PC-9 (cell line): ENCODE measurements at regions not wholly inside any gene's neighbourhood (a gene's known extent, or its start where the extent isn't known, plus 50 kb on each side); places are given as distances from the start of the nearest gene placed in this dataset.

Experiments
- BruUV-seq: library from RNA; stranded (reverse); fragments of 400-500 nt; replicated peaks from 2 replicates; lab custom pipeline; 2021; lab: Mats Ljungman, UMichigan
- CTCF ChIA-PET: fragments of 300-600 bp; sonication (Branson Sonifier 250); formaldehyde crosslinking; loops from one replicate; lab custom pipeline; 2022; ENCODE audit warnings: antibody characterized with exemption; lab: Charles Lee
- POLR2A ChIA-PET: fragments of 300-600 bp; sonication (Branson Sonifier 250); formaldehyde crosslinking; loops from one replicate; lab custom pipeline; 2022; ENCODE audit warnings: antibody characterized with exemption; ENCODE audit not compliant: unreplicated experiment; lab: Charles Lee
- DNase-seq, 2 experiments: peaks; one replicate each; pipeline versions ENCODE4 v3.0.0 to v3.0.0-alpha.2; 2015 to 2022; ENCODE audit warnings: mixed read lengths in 1 of 2
- H2AFZ ChIP-seq: fragments of 200-600 bp; sonication (generic); 2 replicates; pipeline ENCODE4 v1.8.1; 2017; ENCODE audit warnings: antibody characterized with exemption
- H3F3A ChIP-seq: fragments of 200-600 bp; sonication (generic); 2 replicates; pipeline ENCODE4 v1.8.1; 2017; ENCODE audit warnings: antibody characterized with exemption, mild to moderate bottlenecking, low read depth; ENCODE audit not compliant: insufficient read depth
- H3K27ac ChIP-seq: fragments of 200-600 bp; sonication (generic); 2 replicates; pipeline ENCODE4 v1.6.1; 2016; ENCODE audit warnings: mixed run types
- H3K27me3 ChIP-seq: fragments of 200-600 bp; sonication (generic); 2 replicates; pipeline ENCODE4 v1.6.1; 2016; ENCODE audit warnings: low read depth, mixed run types; ENCODE audit not compliant: insufficient read depth
- H3K36me3 ChIP-seq: fragments of 200-600 bp; sonication (generic); 2 replicates; pipeline ENCODE4 v1.6.1; 2016; ENCODE audit warnings: low read depth, mixed run types
- H3K4me1 ChIP-seq: fragments of 200-600 bp; sonication (generic); replicated peaks from 2 replicates; pipeline ENCODE4 v1.6.1; 2016; ENCODE audit warnings: mixed run types; ENCODE audit not compliant: insufficient read depth
- H3K4me2 ChIP-seq: fragments of 200-600 bp; sonication (generic); 2 replicates; pipeline ENCODE4 v1.6.1; 2017; ENCODE audit warnings: mixed run types
- H3K4me3 ChIP-seq: fragments of 200-600 bp; sonication (generic); 2 replicates; pipeline ENCODE4 v1.6.1; 2016; ENCODE audit warnings: mixed run types
- H3K79me2 ChIP-seq: fragments of 200-600 bp; sonication (generic); 2 replicates; pipeline ENCODE4 v1.6.1; 2017; ENCODE audit warnings: low read depth, mixed run types
- H3K9me2 ChIP-seq: fragments of 200-600 bp; sonication (generic); 2 replicates; pipeline ENCODE4 v1.8.1; 2017; ENCODE audit warnings: mild to moderate bottlenecking; ENCODE audit not compliant: insufficient read depth
- H3K9me3 ChIP-seq: fragments of 200-600 bp; sonication (generic); 2 replicates; pipeline ENCODE4 v1.8.1; 2016; ENCODE audit warnings: low read depth; ENCODE audit not compliant: insufficient read depth
- H4K20me1 ChIP-seq: fragments of 200-600 bp; sonication (generic); 2 replicates; pipeline ENCODE4 v1.8.1; 2017; ENCODE audit not compliant: insufficient read depth
- CTCF ChIP-seq: fragments of 200-600 bp; sonication (generic); conservative IDR thresholded peaks from 2 replicates; pipeline ENCODE4 v1.6.1; 2017; ENCODE audit warnings: mixed run types, antibody characterized with exemption, mild to moderate bottlenecking, moderate library complexity
- EZH2 ChIP-seq: fragments of 200-600 bp; sonication (generic); IDR thresholded peaks from 2 replicates; pipeline ENCODE4 v1.8.0; 2017; ENCODE audit warnings: antibody characterized with exemption, low read depth
- intact Hi-C: fragments of 100-400 bp; cut with micrococcal nuclease; formaldehyde crosslinking; loops from one replicate; pipeline ENCODE4 v1.10.0; 2022; ENCODE audit not compliant: unreplicated experiment

- intact Hi-C loops = loop anchor here (5.0 kb wide), 1 partner anchor 64 kb away; the partner anchor contains the start of gene RHOB
- Histone ChIP-seq H3K4me3 (no peak overlapping the region), H3K27me3 (no peaks in the 10 kb centered on the region), H3K9me2 (no peaks in the 10 kb centered on the region), H3K27ac (no peak overlapping the region), H3K36me3 (no peaks in the 10 kb centered on the region), H3K9me3 (no peaks in the 10 kb centered on the region), H3F3A (peaks cover 14% of the 10 kb centered on the region; the same call in 1 of the 2 replicates), H3K4me1 (peaks cover 20% of the 10 kb centered on the region), H2AFZ (no peak overlapping the region), H4K20me1 (no peaks in the 10 kb centered on the region), H3K4me2 (no peak overlapping the region), H3K79me2 (no peaks in the 10 kb centered on the region)
- TF ChIP-seq EZH2 = no peak
- no TSS peak for BruUV-seq
- ChIA-PET CTCF (no interaction called here), POLR2A (interaction anchor here (0.6 kb wide), 1 partner anchor 62 kb away, joined by 6 read pairs; no protein-coding TSS in a partner anchor)
- peak in 1 of 2 experiments; percentile 23 for DNase-seq
Observed at GRCh38 chr2:20511130-20511529, 64.3 kb downstream of the RHOB start.

- H3K79me2 ChIP-seq = no peaks in the 10 kb centered on the region
- peak in 1 of 2 experiments; percentile 25 for DNase-seq
- H3K4me2 ChIP-seq = no peak overlapping the region
- no peak overlapping the region for H2AFZ ChIP-seq
- no peaks in the 10 kb centered on the region for H3K9me2 ChIP-seq
- no peaks in the 10 kb centered on the region for H3K9me3 ChIP-seq
- no peak overlapping the region for H3K4me3 ChIP-seq
- BruUV-seq = no TSS peak
- H3K4me1 ChIP-seq = peaks cover 26% of the 10 kb centered on the region
- H4K20me1 ChIP-seq = no peaks in the 10 kb centered on the region
- intact Hi-C loops = loop anchor here (5.0 kb wide), 1 partner anchor 65 kb away; the partner anchor contains the start of gene RHOB
- ChIA-PET CTCF (no interaction called here), POLR2A (no interaction called here)
- no peaks in the 10 kb centered on the region for H3K27me3 ChIP-seq
- no peak overlapping the region for H3K27ac ChIP-seq
- TF ChIP-seq CTCF (no peak), EZH2 (no peak)
- H3F3A ChIP-seq = peaks cover 12% of the 10 kb centered on the region; the same call in 1 of the 2 replicates
- no peaks in the 10 kb centered on the region for H3K36me3 ChIP-seq
Observed at GRCh38 chr2:20512061-20512605, 65.3 kb downstream of the RHOB start.

GRCh38 chr2:20513946-20514345 lies 67.1 kb downstream of the RHOB start:
- DNase-seq = peak in 1 of 2 experiments; percentile 32
- Histone ChIP-seq H3F3A (peaks cover 6% of the 10 kb centered on the region; the same call in 1 of the 2 replicates), H3K9me3 (no peaks in the 10 kb centered on the region), H3K4me3 (no peak overlapping the region), H3K27ac (0 out of 2 replicates have a peak overlapping the region, but pooled peaks have one; percentile 83), H2AFZ (no peak overlapping the region), H3K9me2 (no peaks in the 10 kb centered on the region), H3K79me2 (no peaks in the 10 kb centered on the region), H3K4me1 (peaks cover 26% of the 10 kb centered on the region), H3K27me3 (no peaks in the 10 kb centered on the region), H3K4me2 (no peak overlapping the region), H3K36me3 (no peaks in the 10 kb centered on the region), H4K20me1 (no peaks in the 10 kb centered on the region)
- TF ChIP-seq EZH2 (no peak), CTCF (no peak)
- ChIA-PET CTCF (no interaction called here), POLR2A (no interaction called here)
- BruUV-seq = no TSS peak
- intact Hi-C loops = loop anchor here (2.0 to 5.0 kb wide), 2 partner anchors 65 to 67 kb away; partner anchors contain the start of gene RHOB
